CD4-positive, alpha-beta T cell (primary cell): ENCODE measurements at regions not wholly inside any gene's neighbourhood (a gene's known extent, or its start where the extent isn't known, plus 50 kb on each side); places are given as distances from the start of the nearest gene placed in this dataset.

Source experiments
- ATAC-seq: fragments of 200-7000 bp; cut with Tn5 transposase; one replicate; pipeline ENCODE4 v1.10.0; 2022; ENCODE audit warnings: mild to moderate bottlenecking; ENCODE audit not compliant: poor library complexity
- CTCF ChIA-PET: fragments of 350-600 bp; sonication (Branson Sonifier 250); formaldehyde crosslinking; loops from one replicate; lab custom pipeline; 2021; ENCODE audit warnings: antibody characterized with exemption, inconsistent platforms; lab: Charles Lee
- POLR2A ChIA-PET: fragments of 350-600 bp; sonication (Branson Sonifier 250); formaldehyde crosslinking; loops from one replicate; lab custom pipeline; 2021; ENCODE audit warnings: antibody characterized with exemption, inconsistent platforms; lab: Charles Lee
- DNase-seq, 14 experiments: peaks; one replicate each; pipeline ENCODE4 v3.0.0-alpha.2; 2013 to 2020; ENCODE audit warnings: mixed read lengths in 2 of 14
- H3K27ac ChIP-seq, 2 donors: one replicate each; pipeline versions ENCODE4 v1.5.1 to v1.7.0; 2013; ENCODE audit warnings: low read length in 2 of 2, low read depth in 1 of 2, mild to moderate bottlenecking in 1 of 2
- H3K27me3 ChIP-seq, 2 experiments: 1 replicate in 1 of 2; 2 replicates in 1 of 2; pipeline versions ENCODE4 v1.6.1 to v1.7.0; 2013; ENCODE audit warnings: low read length in 2 of 2, control low read depth in 1 of 2, mild to moderate bottlenecking in 1 of 2, moderate library complexity in 1 of 2; ENCODE audit not compliant: insufficient read depth in 2 of 2, control insufficient read depth in 1 of 2
- H3K36me3 ChIP-seq: one replicate; pipeline ENCODE4 v1.6.1; 2013; ENCODE audit warnings: low read length, control low read depth; ENCODE audit not compliant: insufficient read depth
- H3K4me1 ChIP-seq: one replicate; pipeline ENCODE4 v1.6.1; 2013; ENCODE audit warnings: low read length, control low read depth; ENCODE audit not compliant: insufficient read depth
- H3K4me3 ChIP-seq: one replicate; pipeline ENCODE4 v1.5.1; 2013; ENCODE audit warnings: mild to moderate bottlenecking, low read length, moderate library complexity
- H3K9me3 ChIP-seq, 2 experiments: 1 replicate in 1 of 2; 2 replicates in 1 of 2; pipeline versions ENCODE4 v1.6.1 to v1.7.0; 2013; ENCODE audit warnings: low read length in 2 of 2, mild to moderate bottlenecking in 2 of 2, control low read depth in 1 of 2, moderate library complexity in 1 of 2; ENCODE audit not compliant: control insufficient read depth in 1 of 2, insufficient read depth in 1 of 2
- H3K27ac Mint-ChIP-seq: one replicate; pipeline ENCODE4 v1.8.0; 2020; ENCODE audit warnings: mixed read lengths
- H3K27me3 Mint-ChIP-seq: one replicate; pipeline ENCODE4 v1.8.0; 2021; ENCODE audit warnings: mixed read lengths
- H3K36me3 Mint-ChIP-seq: one replicate; pipeline ENCODE4 v1.8.0; 2021; ENCODE audit warnings: low read depth, mixed read lengths
- H3K4me1 Mint-ChIP-seq: one replicate; pipeline ENCODE4 v1.8.0; 2021; ENCODE audit warnings: low read depth, mixed read lengths
- H3K4me3 Mint-ChIP-seq: one replicate; pipeline ENCODE4 v1.8.0; 2020; ENCODE audit warnings: mild to moderate bottlenecking, mixed read lengths
- H3K9me3 Mint-ChIP-seq: one replicate; pipeline ENCODE4 v1.8.0; 2020; ENCODE audit warnings: mixed read lengths
- CTCF ChIP-seq: fragments of 200-600 bp; IDR thresholded peaks from one replicate; pipeline ENCODE4 v1.8.0; 2022; ENCODE audit warnings: antibody characterized with exemption, mild to moderate bottlenecking
- intact Hi-C, 2 experiments: fragments of 100-400 bp; cut with DNase I in 1 of 2; cut with micrococcal nuclease in 1 of 2; formaldehyde crosslinking; loops; one replicate each; pipeline versions ENCODE4 v1.15.1 to v1.9.0; 2023 to 2025; cut with DNase I, micrococcal nuclease

- H3K4me1 ChIP-seq = no peaks in the 10 kb centered on the region
- no peaks in the 10 kb centered on the region for H3K9me3 Mint-ChIP-seq
- H3K36me3 Mint-ChIP-seq = no peaks in the 10 kb centered on the region
- TF ChIP-seq CTCF = no peak
- no peaks in the 10 kb centered on the region for H3K9me3 ChIP-seq
- no peaks in the 10 kb centered on the region for H3K4me1 Mint-ChIP-seq
- H3K27me3 ChIP-seq = no peaks in the 10 kb centered on the region
- no peak overlapping the region for H3K4me3 ChIP-seq
- no peaks in the 10 kb centered on the region for H3K27me3 Mint-ChIP-seq
- no peak overlapping the region for H3K4me3 Mint-ChIP-seq
- intact Hi-C loops = no loop called here
- POLR2A ChIA-PET = no interaction called here
- CTCF ChIA-PET = no interaction called here
- no peak for ATAC-seq
- no peak for DNase-seq
- no peaks in the 10 kb centered on the region for H3K36me3 ChIP-seq
- no peak overlapping the region for H3K27ac Mint-ChIP-seq
- H3K27ac ChIP-seq = no peak overlapping the region
Measured at GRCh38 chr6:112822769-112823168, 475.6 kb downstream of the RFPL4B start.

GRCh38 chr6:112827793-112828192, 480.7 kb downstream of the RFPL4B start:
- ChIA-PET POLR2A (no interaction called here), CTCF (no interaction called here)
- intact Hi-C loops = no loop called here
- Histone ChIP-seq H3K4me1 (no peaks in the 10 kb centered on the region), H3K9me3 (no peaks in the 10 kb centered on the region), H3K27me3 (no peaks in the 10 kb centered on the region), H3K36me3 (no peaks in the 10 kb centered on the region), H3K4me3 (no peak overlapping the region), H3K27ac (no peak overlapping the region)
- H3K4me1 Mint-ChIP-seq = no peaks in the 10 kb centered on the region
- no peaks in the 10 kb centered on the region for H3K9me3 Mint-ChIP-seq
- H3K4me3 Mint-ChIP-seq = no peak overlapping the region
- DNase-seq (no peak), ATAC-seq (no peak)
- H3K27ac Mint-ChIP-seq = no peak overlapping the region
- H3K36me3 Mint-ChIP-seq = no peaks in the 10 kb centered on the region
- H3K27me3 Mint-ChIP-seq = no peaks in the 10 kb centered on the region
- no peak for TF ChIP-seq CTCF

- no peak for TF ChIP-seq CTCF
- Mint-ChIP-seq H3K36me3 (no peaks in the 10 kb centered on the region), H3K27me3 (no peaks in the 10 kb centered on the region), H3K4me3 (no peak overlapping the region), H3K9me3 (no peaks in the 10 kb centered on the region), H3K4me1 (no peaks in the 10 kb centered on the region), H3K27ac (no peak overlapping the region)
- ChIA-PET CTCF (no interaction called here), POLR2A (no interaction called here)
- H3K27ac ChIP-seq = no peak overlapping the region
- intact Hi-C loops = no loop called here
- no peak overlapping the region for H3K4me3 ChIP-seq
- no peaks in the 10 kb centered on the region for H3K27me3 ChIP-seq
- ATAC-seq = no peak
- no peak for DNase-seq
- peaks cover 0 to 4% of the 10 kb centered on the region in 2 experiments for H3K9me3 ChIP-seq
- H3K36me3 ChIP-seq = no peaks in the 10 kb centered on the region
- no peaks in the 10 kb centered on the region for H3K4me1 ChIP-seq
Measured at GRCh38 chr6:112831022-112831421, 483.9 kb downstream of the RFPL4B start.
